Epithelial cell of esophagus (primary cell): ENCODE measurements at regions not wholly inside any gene's neighbourhood (a gene's known extent, or its start where the extent isn't known, plus 50 kb on each side); places are given as distances from the start of the nearest gene placed in this dataset.
A peak's percentile ranks its signal among the peaks of the same experiment; 100 is the strongest.

Experiments
- DNase-seq: peaks from one replicate; pipeline ENCODE4 v3.0.0; 2010; ENCODE audit warnings: low read depth
- H3K4me3 ChIP-seq: 2 replicates; pipeline ENCODE4 v1.5.1; 2011; ENCODE audit warnings: mild to moderate bottlenecking, low read length, control low read depth
- TF ChIP-seq, protein P1 (sequence below): IDR thresholded peaks from 2 replicates; pipeline ENCODE4 v1.5.1; 2011; ENCODE audit warnings: low read depth, mild to moderate bottlenecking, low read length, control low read depth, inconsistent platforms; ENCODE audit not compliant: insufficient read depth; ENCODE audit errors: missing control alignments

DNA sequence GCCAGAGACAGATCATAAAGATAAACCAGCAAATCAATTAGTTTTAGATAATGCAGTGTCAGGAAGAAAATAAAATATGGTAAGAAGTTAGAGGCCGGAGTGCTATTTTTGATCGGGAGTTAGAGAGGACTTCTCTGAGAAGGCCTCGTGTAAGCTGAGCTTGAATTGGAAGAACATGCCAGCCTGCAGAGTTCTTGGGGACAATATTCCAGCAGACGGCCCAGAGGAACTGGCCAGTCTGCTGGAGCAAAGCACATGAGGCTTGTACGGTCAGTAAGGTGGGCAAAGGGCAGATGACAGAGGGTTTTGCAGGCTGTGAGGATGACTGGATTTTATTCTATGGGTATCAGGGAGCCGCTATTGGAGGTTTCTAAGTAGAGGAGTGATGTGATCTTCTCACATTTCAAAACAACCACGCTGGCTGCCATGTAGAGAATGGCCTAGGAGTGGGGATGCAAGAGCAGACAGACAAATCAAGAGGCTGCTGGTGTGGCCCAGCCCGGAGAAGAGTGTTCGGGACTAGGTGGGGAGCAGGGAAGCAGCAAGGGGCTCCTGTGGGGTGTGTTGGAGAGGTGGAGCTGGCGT lies 84.0 kb downstream of the HES1 start:
- TF ChIP-seq, protein P1, sequence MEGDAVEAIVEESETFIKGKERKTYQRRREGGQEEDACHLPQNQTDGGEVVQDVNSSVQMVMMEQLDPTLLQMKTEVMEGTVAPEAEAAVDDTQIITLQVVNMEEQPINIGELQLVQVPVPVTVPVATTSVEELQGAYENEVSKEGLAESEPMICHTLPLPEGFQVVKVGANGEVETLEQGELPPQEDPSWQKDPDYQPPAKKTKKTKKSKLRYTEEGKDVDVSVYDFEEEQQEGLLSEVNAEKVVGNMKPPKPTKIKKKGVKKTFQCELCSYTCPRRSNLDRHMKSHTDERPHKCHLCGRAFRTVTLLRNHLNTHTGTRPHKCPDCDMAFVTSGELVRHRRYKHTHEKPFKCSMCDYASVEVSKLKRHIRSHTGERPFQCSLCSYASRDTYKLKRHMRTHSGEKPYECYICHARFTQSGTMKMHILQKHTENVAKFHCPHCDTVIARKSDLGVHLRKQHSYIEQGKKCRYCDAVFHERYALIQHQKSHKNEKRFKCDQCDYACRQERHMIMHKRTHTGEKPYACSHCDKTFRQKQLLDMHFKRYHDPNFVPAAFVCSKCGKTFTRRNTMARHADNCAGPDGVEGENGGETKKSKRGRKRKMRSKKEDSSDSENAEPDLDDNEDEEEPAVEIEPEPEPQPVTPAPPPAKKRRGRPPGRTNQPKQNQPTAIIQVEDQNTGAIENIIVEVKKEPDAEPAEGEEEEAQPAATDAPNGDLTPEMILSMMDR: no peak
- H3K4me3 ChIP-seq: no peak overlapping the region
- DNase-seq: no peak

DNA sequence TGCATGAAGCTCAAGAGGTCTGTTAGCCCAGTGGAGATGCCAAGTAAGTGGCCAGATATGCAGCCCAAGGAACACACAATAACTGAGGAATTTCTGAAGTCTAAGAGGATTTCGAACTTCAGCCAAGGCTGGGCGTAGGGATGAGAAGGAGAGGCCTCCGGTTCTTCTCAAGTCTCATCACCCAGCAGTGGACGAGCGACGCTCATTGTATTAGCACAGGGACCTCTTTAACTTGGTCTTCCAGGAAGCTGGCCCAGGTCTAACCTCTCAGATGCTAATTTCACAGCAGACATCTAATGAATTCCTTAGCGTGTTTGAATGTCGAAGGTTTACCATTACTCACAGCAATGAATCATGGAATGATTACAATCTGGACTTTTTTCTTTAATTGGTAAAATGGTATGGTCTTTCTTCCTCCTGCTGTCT lies 85.0 kb downstream of the HES1 start:
- H3K4me3 ChIP-seq: no peak overlapping the region
- DNase-seq: peak; percentile 62
- TF ChIP-seq, protein P1: no peak

DNA sequence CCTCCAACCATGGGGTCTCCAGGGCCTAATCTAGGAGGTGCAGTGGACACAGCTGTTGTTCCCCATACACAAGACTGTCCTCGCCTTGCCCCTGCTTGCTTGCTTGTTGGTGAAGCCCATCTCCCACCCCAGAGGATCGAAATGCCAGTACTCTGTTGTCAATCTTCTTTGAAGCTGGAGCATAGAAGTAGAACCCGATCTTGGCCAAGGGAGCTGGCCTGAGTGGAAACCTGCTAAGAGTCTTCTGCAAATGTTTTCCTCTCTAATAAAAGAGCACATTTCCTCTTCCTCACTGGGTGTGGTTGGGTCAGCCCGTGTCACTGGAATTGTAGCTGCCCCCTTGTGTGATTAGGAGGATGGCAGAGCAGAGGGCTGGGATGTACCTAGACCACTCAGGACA lies 85.4 kb downstream of the HES1 start:
- TF ChIP-seq, protein P1: no peak
- H3K4me3 ChIP-seq: no peak overlapping the region
- DNase-seq: no peak

DNA sequence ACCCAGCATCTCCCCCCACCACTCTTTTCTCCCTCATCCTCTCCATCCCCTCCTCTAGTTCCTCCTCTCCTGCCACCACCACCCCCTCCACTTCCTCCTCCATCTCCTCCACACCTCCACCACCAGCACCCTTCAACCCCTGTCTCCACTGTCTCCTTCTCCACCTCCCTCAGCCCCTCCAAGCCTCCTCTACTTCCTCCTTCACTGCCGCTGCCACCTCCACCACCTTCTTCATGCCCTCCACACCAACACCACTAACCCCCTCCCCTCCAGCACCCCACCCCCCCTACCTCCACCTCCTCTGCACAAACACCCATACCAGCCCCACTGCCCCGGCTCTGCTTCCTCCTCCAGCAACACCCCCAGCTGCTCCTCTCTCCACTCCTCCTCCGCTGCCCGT lies 88.0 kb downstream of the HES1 start:
- TF ChIP-seq, protein P1: no peak
- no peak overlapping the region for H3K4me3 ChIP-seq
- DNase-seq: no peak

GRCh38 chr3:194224471-194225417 lies 88.8 kb downstream of the HES1 start:
- no peak for DNase-seq
- no peak overlapping the region for H3K4me3 ChIP-seq
- TF ChIP-seq, protein P1: no peak

DNA sequence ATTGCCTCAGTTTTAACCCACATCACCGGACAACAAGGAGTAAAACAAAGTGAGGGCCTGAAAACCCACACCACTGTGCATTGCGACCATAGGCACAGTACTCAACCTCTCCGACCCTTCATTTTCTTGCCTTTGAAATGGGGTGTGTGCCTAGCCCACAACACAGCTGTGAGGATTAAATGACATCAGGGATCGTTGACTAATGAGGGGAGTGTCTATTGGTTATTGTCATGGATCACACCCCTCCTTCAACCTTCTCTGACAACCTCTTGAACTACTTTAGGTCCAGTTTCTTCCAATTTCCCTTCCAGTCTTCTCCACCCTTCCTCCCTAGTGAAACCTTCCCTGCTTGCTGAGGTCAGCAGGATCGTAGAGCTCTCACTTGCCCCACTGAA lies 89.5 kb downstream of the HES1 start:
- TF ChIP-seq, protein P1: no peak
- H3K4me3 ChIP-seq: no peak overlapping the region
- DNase-seq: no peak
